H1 (cell line): ENCODE measurements at regions not wholly inside any gene's neighbourhood (a gene's known extent, or its start where the extent isn't known, plus 50 kb on each side); places are given as distances from the start of the nearest gene placed in this dataset.

Experiments used
- CTCF ChIA-PET: fragments of 300-600 bp; sonication (Branson Sonifier 250); formaldehyde crosslinking; loops from one replicate; lab custom pipeline; 2021; ENCODE audit not compliant: partially characterized antibody; lab: Charles Lee
- POLR2A ChIA-PET: fragments of 300-600 bp; sonication (Branson Sonifier 250); formaldehyde crosslinking; loops from one replicate; lab custom pipeline; 2021; ENCODE audit warnings: inconsistent platforms; ENCODE audit not compliant: partially characterized antibody; lab: Charles Lee
- DNase-seq, 2 experiments: peaks; one replicate each; pipeline versions ENCODE4 v3.0.0 to v3.0.0-alpha.2; 2010 to 2022; ENCODE audit warnings: low spot score in 2 of 2, low read depth in 1 of 2, mixed read lengths in 1 of 2
- FAIRE-seq: peaks from 2 replicates; lab custom pipeline; 2011; peaks lifted over from hg19 to GRCh38; lab: Jason Lieb, UNC
- H2AFZ ChIP-seq: 2 replicates; pipeline ENCODE4 v1.8.1; 2012; ENCODE audit warnings: low read length, inconsistent platforms
- H2AK5ac ChIP-seq: 2 replicates; pipeline ENCODE4 v1.6.1; 2013; ENCODE audit warnings: low read depth, low read length
- H2BK120ac ChIP-seq: replicated peaks from 2 replicates; pipeline ENCODE3; 2013; ENCODE audit warnings: low read depth, low read length, inconsistent platforms
- H2BK12ac ChIP-seq: 2 replicates; pipeline ENCODE4 v1.6.1; 2013; ENCODE audit warnings: low read depth, low read length
- H2BK15ac ChIP-seq: 2 replicates; pipeline ENCODE4 v1.6.1; 2013; ENCODE audit warnings: low read length
- H2BK20ac ChIP-seq: 2 replicates; pipeline ENCODE4 v1.6.1; 2013; ENCODE audit warnings: low read length
- H2BK5ac ChIP-seq: 2 replicates; pipeline ENCODE4 v1.6.1; 2013; ENCODE audit warnings: low read depth, low read length
- H3K14ac ChIP-seq: 2 replicates; pipeline ENCODE4 v1.6.1; 2013; ENCODE audit warnings: inconsistent platforms; ENCODE audit not compliant: insufficient read length
- H3K18ac ChIP-seq: 2 replicates; pipeline ENCODE4 v1.6.1; 2013; ENCODE audit warnings: low read length; ENCODE audit errors: extremely low read depth
- H3K23ac ChIP-seq: 2 replicates; pipeline ENCODE4 v1.6.1; 2013; ENCODE audit warnings: inconsistent platforms; ENCODE audit not compliant: insufficient read length
- H3K23me2 ChIP-seq: 2 replicates; pipeline ENCODE4 v1.6.1; 2013; ENCODE audit warnings: low read depth, low read length
- H3K27ac ChIP-seq: 2 replicates; pipeline ENCODE4 v1.6.1; 2011; ENCODE audit warnings: low read depth, low read length, inconsistent platforms
- H3K27me3 ChIP-seq, 4 experiments: replicated peaks in 1 of 4; 1 replicate in 1 of 4; 2 replicates in 3 of 4; pipeline versions ENCODE4 v1.6.1 to v1.8.1; 2011 to 2013; ENCODE audit warnings: low read length in 3 of 4, mild to moderate bottlenecking in 3 of 4, inconsistent platforms in 2 of 4, mixed read lengths in 2 of 4, moderate library complexity in 1 of 4; ENCODE audit not compliant: control insufficient read depth in 3 of 4, insufficient read depth in 3 of 4; ENCODE audit errors: extremely low read depth in 1 of 4
- H3K36me3 ChIP-seq, 4 experiments: 2 replicates each; pipeline versions ENCODE4 v1.6.1 to v1.8.1; 2011 to 2013; ENCODE audit warnings: mild to moderate bottlenecking in 4 of 4, low read length in 3 of 4, moderate library complexity in 2 of 4, control low read depth in 1 of 4, inconsistent platforms in 1 of 4; ENCODE audit not compliant: insufficient read depth in 4 of 4, control insufficient read depth in 2 of 4
- H3K4ac ChIP-seq: replicated peaks from 2 replicates; pipeline ENCODE3; 2013; ENCODE audit warnings: low read length, low read depth, mixed read lengths, inconsistent platforms; ENCODE audit not compliant: insufficient read length
- H3K4me1 ChIP-seq, 4 experiments: replicated peaks in 1 of 4; 1 replicate in 1 of 4; 2 replicates in 3 of 4; pipeline versions ENCODE4 v1.6.1 to v1.8.1; 2011 to 2013; ENCODE audit warnings: low read length in 3 of 4, inconsistent platforms in 2 of 4, mixed read lengths in 1 of 4; ENCODE audit not compliant: insufficient read depth in 4 of 4, control insufficient read depth in 3 of 4
- H3K4me2 ChIP-seq, 2 experiments: 2 replicates each; pipeline versions ENCODE4 v1.6.1 to v1.8.1; 2011 to 2013; ENCODE audit warnings: low read depth in 2 of 2, low read length in 2 of 2, control low read depth in 1 of 2, inconsistent platforms in 1 of 2, mild to moderate bottlenecking in 1 of 2; ENCODE audit not compliant: insufficient read depth in 1 of 2
- H3K4me3 ChIP-seq, 4 experiments: fragments of 200-600, 300-600 bp in 1 of 4; sonication (generic), shearing (Covaris generic), sonication (Bioruptor Twin) in 1 of 4; 2 replicates each; pipeline versions ENCODE4 v1.5.1 to v1.8.1; 2011 to 2016; ENCODE audit warnings: low read length in 4 of 4, low read depth in 3 of 4, control low read depth in 2 of 4, inconsistent platforms in 2 of 4, mild to moderate bottlenecking in 2 of 4, mixed read lengths in 1 of 4, moderate library complexity in 1 of 4; ENCODE audit not compliant: insufficient read depth in 2 of 4; ENCODE audit errors: extremely low read depth in 1 of 4
- H3K56ac ChIP-seq: replicated peaks from 2 replicates; pipeline ENCODE3; 2013; ENCODE audit warnings: low read depth, mild to moderate bottlenecking, mixed read lengths, low read length, inconsistent platforms; ENCODE audit not compliant: insufficient read length
- H3K79me1 ChIP-seq: 2 replicates; pipeline ENCODE4 v1.6.1; 2013; ENCODE audit warnings: low read depth, low read length, control low read depth
- H3K79me2 ChIP-seq, 2 experiments: 2 replicates each; pipeline versions ENCODE4 v1.6.1 to v1.8.1; 2012 to 2013; ENCODE audit warnings: low read length in 2 of 2, mild to moderate bottlenecking in 2 of 2, inconsistent platforms in 1 of 2; ENCODE audit not compliant: insufficient read depth in 2 of 2, control insufficient read depth in 1 of 2
- H3K9ac ChIP-seq, 4 experiments: replicated peaks in 1 of 4; 1 replicate in 1 of 4; 2 replicates in 3 of 4; pipeline versions ENCODE4 v1.6.1 to v1.8.1; 2011 to 2013; ENCODE audit warnings: low read depth in 3 of 4, low read length in 3 of 4, control low read depth in 2 of 4, mild to moderate bottlenecking in 2 of 4, moderate library complexity in 2 of 4, inconsistent platforms in 1 of 4; ENCODE audit errors: extremely low read depth in 1 of 4
- H3K9me3 ChIP-seq, 2 experiments: 2 replicates each; pipeline versions ENCODE4 v1.6.1 to v1.8.1; 2012 to 2013; ENCODE audit warnings: mild to moderate bottlenecking in 2 of 2, moderate library complexity in 2 of 2, control low read depth in 1 of 2, inconsistent platforms in 1 of 2, low read depth in 1 of 2, low read length in 1 of 2, mixed read lengths in 1 of 2; ENCODE audit not compliant: insufficient read depth in 2 of 2
- H4K20me1 ChIP-seq, 2 experiments: replicated peaks in 1 of 2; 2 replicates each; pipeline versions ENCODE3 to v1.8.1; 2011 to 2013; ENCODE audit warnings: inconsistent platforms in 2 of 2, low read length in 2 of 2, mild to moderate bottlenecking in 1 of 2; ENCODE audit not compliant: insufficient read depth in 2 of 2, control insufficient read depth in 1 of 2
- H4K5ac ChIP-seq: 2 replicates; pipeline ENCODE4 v1.6.1; 2013; ENCODE audit warnings: low read length, low read depth, mixed read lengths, inconsistent platforms; ENCODE audit not compliant: insufficient read length
- H4K8ac ChIP-seq: 2 replicates; pipeline ENCODE4 v1.8.0; 2013; ENCODE audit warnings: mild to moderate bottlenecking, moderate library complexity, low read length, inconsistent platforms; ENCODE audit not compliant: insufficient read depth; ENCODE audit errors: extremely low read depth
- H4K91ac ChIP-seq: replicated peaks from 2 replicates; pipeline ENCODE3; 2013; ENCODE audit warnings: low read length, mixed read lengths, inconsistent platforms; ENCODE audit not compliant: insufficient read length
- ASH2L ChIP-seq: fragments of 200-600, 300-600 bp; sonication (generic); IDR thresholded peaks from one replicate; pipeline ENCODE4 v1.7.1; 2017; ENCODE audit warnings: low read length
- E2F6 ChIP-seq: IDR thresholded peaks from 2 replicates; pipeline ENCODE4 v1.6.1; 2012; ENCODE audit warnings: inconsistent platforms
- EZH2 ChIP-seq: fragments of 200-600 bp; sonication (generic); IDR thresholded peaks from 2 replicates; pipeline ENCODE4 v1.7.1; 2012; ENCODE audit warnings: low read depth, mild to moderate bottlenecking, moderate library complexity, low read length, inconsistent platforms; ENCODE audit not compliant: severe bottlenecking
- KDM1A ChIP-seq: fragments of 200-600, 300-600 bp; sonication (generic); IDR thresholded peaks from 2 replicates; pipeline ENCODE4 v1.7.1; 2016; ENCODE audit warnings: mild to moderate bottlenecking, low read length, borderline replicate concordance
- MAX ChIP-seq: IDR thresholded peaks from 2 replicates; pipeline ENCODE4 v1.6.1; 2012; ENCODE audit warnings: inconsistent platforms
- RNF2 ChIP-seq: fragments of 200-900, 300-1000 bp; sonication (generic); IDR thresholded peaks from 2 replicates; pipeline ENCODE4 v1.7.1; 2016; ENCODE audit warnings: borderline replicate concordance, low read depth, mild to moderate bottlenecking, antibody characterized with exemption, low read length; ENCODE audit not compliant: poor library complexity, severe bottlenecking; ENCODE audit errors: missing control alignments
- RXRA ChIP-seq: IDR thresholded peaks from 2 replicates; pipeline ENCODE4 v1.6.1; 2011; ENCODE audit warnings: low read depth, mild to moderate bottlenecking, low read length, moderate library complexity; ENCODE audit not compliant: insufficient read depth
- SP2 ChIP-seq: IDR thresholded peaks from 2 replicates; pipeline ENCODE4 v1.6.1; 2012; ENCODE audit warnings: mild to moderate bottlenecking, low read length, inconsistent platforms
- WGBS, 2 experiments: shearing (Covaris generic) in 1 of 2; methylation state at CpG; one replicate each; pipeline versions ENCODE4 v1.1.6 to v1.1.7; 2013 to 2015; ENCODE audit warnings: low lambda C conversion rate in 2 of 2, mixed read lengths in 2 of 2, inconsistent platforms in 1 of 2, low coverage in 1 of 2, missing lambda C conversion rate in 1 of 2; ENCODE audit not compliant: insufficient replicate concordance in 2 of 2, insufficient coverage in 1 of 2, insufficient read length in 1 of 2; ENCODE audit errors: extremely low coverage in 1 of 2, missing lambda C conversion rate in 1 of 2; 5-methylcytosine and 5-hydroxymethylcytosine counted together
- TF ChIP-seq, protein P1 (sequence below): IDR thresholded peaks from 2 replicates; pipeline ENCODE4 v1.6.1; 2011; ENCODE audit warnings: low read length, improper control_type of control experiment

GRCh38 chr5:125049721-125050702 lies 303.6 kb upstream of the ZNF608 start:
- H4K91ac ChIP-seq = no peak overlapping the region
- no peak overlapping the region for H3K27ac ChIP-seq
- CTCF ChIA-PET = no interaction called here
- TF ChIP-seq MAX (no peak), RXRA (no peak), ASH2L (no peak), RNF2 (no peak), E2F6 (no peak), EZH2 (no peak), SP2 (no peak), KDM1A (no peak)
- TF ChIP-seq, protein P1, sequence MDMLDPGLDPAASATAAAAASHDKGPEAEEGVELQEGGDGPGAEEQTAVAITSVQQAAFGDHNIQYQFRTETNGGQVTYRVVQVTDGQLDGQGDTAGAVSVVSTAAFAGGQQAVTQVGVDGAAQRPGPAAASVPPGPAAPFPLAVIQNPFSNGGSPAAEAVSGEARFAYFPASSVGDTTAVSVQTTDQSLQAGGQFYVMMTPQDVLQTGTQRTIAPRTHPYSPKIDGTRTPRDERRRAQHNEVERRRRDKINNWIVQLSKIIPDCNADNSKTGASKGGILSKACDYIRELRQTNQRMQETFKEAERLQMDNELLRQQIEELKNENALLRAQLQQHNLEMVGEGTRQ = no peak

More at GRCh38 chr5:125049721-125050702, 303.6 kb upstream of the ZNF608 start:
- Histone ChIP-seq H4K8ac (no peak overlapping the region), H4K20me1 (no peaks in the 10 kb centered on the region), H3K4ac (no peak overlapping the region), H2BK120ac (no peak overlapping the region), H2BK5ac (no peak overlapping the region), H2BK20ac (no peak overlapping the region), H3K18ac (no peak overlapping the region), H3K79me1 (no peaks in the 10 kb centered on the region), H3K4me2 (no peak overlapping the region), H3K56ac (no peak overlapping the region), H2AFZ (no peak overlapping the region), H2BK12ac (no peak overlapping the region), H3K23ac (no peak overlapping the region), H3K14ac (no peak overlapping the region), H2BK15ac (no peak overlapping the region), H3K4me3 (no peak overlapping the region), H4K5ac (no peak overlapping the region), H3K79me2 (no peaks in the 10 kb centered on the region), H3K27me3 (no peaks in the 10 kb centered on the region), H3K9ac (no peak overlapping the region), H3K4me1 (peaks cover 0 to 11% (median 4%) of the 10 kb centered on the region in 4 experiments; a peak in 2 of 7 replicates), H3K9me3 (peaks cover 0 to 3% of the 10 kb centered on the region in 2 experiments; a peak in 1 of 4 replicates), H2AK5ac (no peak overlapping the region), H3K23me2 (0 out of 2 replicates have a peak, but pooled peaks cover 2% of the 10 kb centered on the region), H3K36me3 (no peaks in the 10 kb centered on the region)
- no peak for FAIRE-seq
- 92% methylated on average over 6 of the region's 6 CpGs; no CpG with 5 or more reads in 1 of the 2 experiments for WGBS, 2 experiments
- DNase-seq = no peak
- POLR2A ChIA-PET = no interaction called here
